ENCODE measurements at regions not wholly inside any gene's neighbourhood (a gene's known extent, or its start where the extent isn't known, plus 50 kb on each side); places are given as distances from the start of the nearest gene placed in this dataset.

DNA sequence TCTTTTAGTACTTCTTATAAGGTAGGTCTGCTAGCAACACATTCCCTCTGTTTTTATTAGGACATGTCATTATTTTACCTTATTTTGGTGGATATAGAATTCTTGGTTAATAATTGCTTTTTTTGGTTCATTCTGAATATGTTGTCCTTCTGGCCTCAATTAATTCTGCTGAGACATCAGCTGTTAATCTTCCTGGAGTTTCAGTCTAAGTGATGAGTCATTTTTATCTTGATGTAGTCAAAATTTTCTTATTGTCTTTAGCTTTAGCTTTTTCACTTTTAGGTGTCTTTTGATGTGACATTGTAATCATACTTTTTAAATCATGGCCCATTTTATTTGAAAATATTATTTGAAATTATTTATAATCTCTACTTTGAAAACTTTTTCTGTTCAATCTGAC is 104.9 kb upstream of the PMCH start:
- POLR2A ChIA-PET: no interaction called here
- no peak for DNase-seq
- H3K4me1 Mint-ChIP-seq (ENCODE audit: low read depth): no peaks in the 10 kb centered on the region
- TF ChIP-seq, protein P1, sequence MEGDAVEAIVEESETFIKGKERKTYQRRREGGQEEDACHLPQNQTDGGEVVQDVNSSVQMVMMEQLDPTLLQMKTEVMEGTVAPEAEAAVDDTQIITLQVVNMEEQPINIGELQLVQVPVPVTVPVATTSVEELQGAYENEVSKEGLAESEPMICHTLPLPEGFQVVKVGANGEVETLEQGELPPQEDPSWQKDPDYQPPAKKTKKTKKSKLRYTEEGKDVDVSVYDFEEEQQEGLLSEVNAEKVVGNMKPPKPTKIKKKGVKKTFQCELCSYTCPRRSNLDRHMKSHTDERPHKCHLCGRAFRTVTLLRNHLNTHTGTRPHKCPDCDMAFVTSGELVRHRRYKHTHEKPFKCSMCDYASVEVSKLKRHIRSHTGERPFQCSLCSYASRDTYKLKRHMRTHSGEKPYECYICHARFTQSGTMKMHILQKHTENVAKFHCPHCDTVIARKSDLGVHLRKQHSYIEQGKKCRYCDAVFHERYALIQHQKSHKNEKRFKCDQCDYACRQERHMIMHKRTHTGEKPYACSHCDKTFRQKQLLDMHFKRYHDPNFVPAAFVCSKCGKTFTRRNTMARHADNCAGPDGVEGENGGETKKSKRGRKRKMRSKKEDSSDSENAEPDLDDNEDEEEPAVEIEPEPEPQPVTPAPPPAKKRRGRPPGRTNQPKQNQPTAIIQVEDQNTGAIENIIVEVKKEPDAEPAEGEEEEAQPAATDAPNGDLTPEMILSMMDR (IDR thresholded peaks at IDR 0.05): no peak
- no peak overlapping the region for H3K27ac Mint-ChIP-seq
- Histone ChIP-seq H3K36me3 (ENCODE audit: insufficient read depth, low read length) (no peaks in the 10 kb centered on the region), H3K27me3 (ENCODE audit: control insufficient read depth in 1 of 2, insufficient read depth in 2 of 2, low read length in 2 of 2) (no peaks in the 10 kb centered on the region), H3K9me3 (ENCODE audit: control insufficient read depth in 1 of 2, insufficient read depth in 1 of 2, low read length in 2 of 2) (peaks cover 0 to 8% of the 10 kb centered on the region in 2 experiments), H3K27ac (ENCODE audit: low read depth in 1 of 2, low read length in 2 of 2) (no peak overlapping the region), H3K4me3 (ENCODE audit: low read length) (no peak overlapping the region), H3K4me1 (ENCODE audit: insufficient read depth, low read length) (no peaks in the 10 kb centered on the region)
- H3K9me3 Mint-ChIP-seq: peaks cover 15% of the 10 kb centered on the region
- intact Hi-C loops (cut with DNase I, micrococcal nuclease): no loop called here
- H3K27me3 Mint-ChIP-seq: no peaks in the 10 kb centered on the region
- ATAC-seq (ENCODE audit: poor library complexity): no peak
- no peak overlapping the region for H3K4me3 Mint-ChIP-seq
- CTCF ChIA-PET: no interaction called here
- no peaks in the 10 kb centered on the region for H3K36me3 Mint-ChIP-seq (ENCODE audit: low read depth)

DNA sequence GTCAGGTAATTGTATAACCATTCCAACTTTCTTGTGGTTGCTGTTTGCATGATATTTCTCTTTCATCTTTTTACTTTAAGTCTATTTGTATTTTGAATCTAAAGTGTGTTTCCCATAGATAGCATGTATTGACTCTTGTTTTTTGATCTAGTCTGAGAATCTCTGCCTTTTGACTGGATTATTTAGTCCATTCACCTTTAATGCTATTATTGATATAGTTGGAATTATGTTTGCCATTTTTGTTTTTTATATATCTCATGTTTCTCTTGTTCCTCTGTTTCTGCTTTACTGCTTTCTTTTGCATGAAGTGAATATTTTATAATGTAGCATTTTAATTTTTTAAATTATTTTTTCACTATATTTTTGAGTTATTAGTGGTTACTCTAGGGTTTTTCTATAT is 103.9 kb upstream of the PMCH start:
- TF ChIP-seq, protein P1 (IDR thresholded peaks at IDR 0.05): no peak
- ChIA-PET CTCF (no interaction called here), POLR2A (no interaction called here)
- intact Hi-C loops (cut with DNase I, micrococcal nuclease): no loop called here
- H3K36me3 ChIP-seq (ENCODE audit: insufficient read depth, low read length): no peaks in the 10 kb centered on the region
- Mint-ChIP-seq H3K27ac (no peak overlapping the region), H3K4me1 (ENCODE audit: low read depth) (no peaks in the 10 kb centered on the region), H3K4me3 (no peak overlapping the region), H3K9me3 (peaks cover 11% of the 10 kb centered on the region), H3K27me3 (no peaks in the 10 kb centered on the region), H3K36me3 (ENCODE audit: low read depth) (no peaks in the 10 kb centered on the region)
- peaks cover 0 to 8% of the 10 kb centered on the region in 2 experiments for H3K9me3 ChIP-seq (ENCODE audit: control insufficient read depth in 1 of 2, insufficient read depth in 1 of 2, low read length in 2 of 2)
- H3K27me3 ChIP-seq (ENCODE audit: control insufficient read depth in 1 of 2, insufficient read depth in 2 of 2, low read length in 2 of 2): no peaks in the 10 kb centered on the region
- H3K27ac ChIP-seq (ENCODE audit: low read depth in 1 of 2, low read length in 2 of 2): no peak overlapping the region
- ATAC-seq (ENCODE audit: poor library complexity) (no peak), DNase-seq (no peak)
- no peak overlapping the region for H3K4me3 ChIP-seq (ENCODE audit: low read length)
- H3K4me1 ChIP-seq (ENCODE audit: insufficient read depth, low read length): no peaks in the 10 kb centered on the region

DNA sequence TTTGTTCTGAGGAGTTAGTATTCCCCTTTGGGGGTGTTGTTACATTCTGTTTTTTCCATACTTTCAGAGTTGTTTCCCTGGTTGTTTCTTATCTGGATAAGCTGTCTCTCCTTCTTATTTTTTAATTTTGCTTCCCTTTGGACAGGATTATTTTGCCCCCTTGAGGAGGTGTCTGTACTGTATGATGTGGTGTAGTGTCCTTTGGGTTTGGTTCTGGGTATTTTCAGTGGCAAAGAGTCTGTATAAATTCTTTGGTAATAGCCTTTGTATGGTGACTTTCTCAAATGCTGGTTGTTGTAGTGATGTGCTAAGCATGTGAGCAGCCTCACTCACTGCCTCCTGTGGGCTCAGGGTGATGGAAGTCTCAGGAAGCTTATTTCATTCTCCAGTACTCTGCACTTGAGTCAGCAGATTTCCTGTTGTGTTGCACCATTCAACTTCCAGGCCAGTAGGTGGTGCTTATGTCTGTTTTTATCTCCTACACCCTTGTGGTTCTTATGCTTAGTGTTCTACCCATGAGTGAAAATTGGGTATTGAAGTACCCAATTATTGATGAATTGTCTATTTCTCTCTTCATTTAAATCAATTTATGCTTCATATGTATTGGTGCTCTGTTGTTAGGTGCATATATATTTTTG is 103.3 kb upstream of the PMCH start:
- no peak overlapping the region for H3K27ac Mint-ChIP-seq
- Histone ChIP-seq H3K36me3 (ENCODE audit: insufficient read depth, low read length) (no peaks in the 10 kb centered on the region), H3K4me3 (ENCODE audit: low read length) (no peak overlapping the region), H3K27ac (ENCODE audit: low read depth in 1 of 2, low read length in 2 of 2) (no peak overlapping the region), H3K9me3 (ENCODE audit: control insufficient read depth in 1 of 2, insufficient read depth in 1 of 2, low read length in 2 of 2) (peaks cover 0 to 8% of the 10 kb centered on the region in 2 experiments), H3K27me3 (ENCODE audit: control insufficient read depth in 1 of 2, insufficient read depth in 2 of 2, low read length in 2 of 2) (no peaks in the 10 kb centered on the region), H3K4me1 (ENCODE audit: insufficient read depth, low read length) (no peaks in the 10 kb centered on the region)
- no peaks in the 10 kb centered on the region for H3K27me3 Mint-ChIP-seq
- H3K4me3 Mint-ChIP-seq: no peak overlapping the region
- ChIA-PET POLR2A (no interaction called here), CTCF (no interaction called here)
- H3K36me3 Mint-ChIP-seq (ENCODE audit: low read depth): no peaks in the 10 kb centered on the region
- ATAC-seq (ENCODE audit: poor library complexity) (no peak), DNase-seq (peak in 3 of 14 experiments; percentile 9 to 25 (median 12))
- intact Hi-C loops (cut with DNase I, micrococcal nuclease): no loop called here
- H3K4me1 Mint-ChIP-seq (ENCODE audit: low read depth): no peaks in the 10 kb centered on the region
- TF ChIP-seq, protein P1 (IDR thresholded peaks at IDR 0.05): no peak
- H3K9me3 Mint-ChIP-seq: peaks cover 11% of the 10 kb centered on the region
